ENCODE measurements at regions not wholly inside any gene's neighbourhood (a gene's known extent, or its start where the extent isn't known, plus 50 kb on each side); places are given as distances from the start of the nearest gene placed in this dataset.

- TF ChIP-seq TEAD4 (IDR thresholded peaks at IDR 0.05; ENCODE audit: low read depth, low read length) (no peak), HDAC6 (IDR thresholded peaks at IDR 0.05; ENCODE audit: low read depth, low read length) (no peak), EP300 (IDR thresholded peaks at IDR 0.05; ENCODE audit: borderline replicate concordance in 1 of 2, low read depth in 2 of 2, low read length in 2 of 2) (no peak), POLR2A (IDR thresholded peaks at IDR 0.05; ENCODE audit: control extremely low read depth in 1 of 2, low read depth in 2 of 2, low read length in 2 of 2) (no peak)
These were observed 2010.0 kb upstream of the PIK3C3 start (continued) for GRCh38 chr18:39945076-39945475.

Measured in H1 (cell line).